Heart right ventricle (tissue), 16 donors: ENCODE measurements at regions not wholly inside any gene's neighbourhood (a gene's known extent, or its start where the extent isn't known, plus 50 kb on each side); places are given as distances from the start of the nearest gene placed in this dataset.

ENCODE experiments used
- ATAC-seq, 8 donors: fragments of 200-7000 bp; cut with Tn5 transposase; one replicate each; pipeline ENCODE4 v1.9.1; 2020; ENCODE audit warnings: mild to moderate bottlenecking in 8 of 8, moderate library complexity in 8 of 8, moderate number of reproducible peaks in 1 of 8
- DNase-seq, 2 donors: peaks; one replicate each; pipeline ENCODE4 v3.0.0-alpha.2; 2020
- H3K27ac ChIP-seq, 10 donors: fragments of 200-600 bp; sonication (generic) in 2 of 10; one replicate each; pipeline versions ENCODE4 v1.5.0 to v1.8.0; 2020 to 2022; ENCODE audit warnings: mild to moderate bottlenecking in 3 of 10
- H3K27me3 ChIP-seq, 7 donors: fragments of 200-600 bp; one replicate each; pipeline ENCODE4 v1.8.0; 2021 to 2022; ENCODE audit warnings: mild to moderate bottlenecking in 2 of 7
- H3K36me3 ChIP-seq, 9 donors: fragments of 200-600 bp; sonication (generic) in 1 of 9; one replicate each; pipeline versions ENCODE4 v1.5.0 to v1.8.0; 2020 to 2022; ENCODE audit warnings: mild to moderate bottlenecking in 2 of 9
- H3K4me1 ChIP-seq, 9 donors: fragments of 200-600 bp; sonication (generic) in 1 of 9; one replicate each; pipeline versions ENCODE4 v1.5.0 to v1.8.0; 2020 to 2022; ENCODE audit warnings: mild to moderate bottlenecking in 4 of 9
- H3K4me3 ChIP-seq, 10 donors: fragments of 200-600 bp; sonication (generic) in 2 of 10; one replicate each; pipeline versions ENCODE4 v1.5.0 to v1.8.0; 2020 to 2022; ENCODE audit warnings: mild to moderate bottlenecking in 7 of 10, moderate library complexity in 2 of 10
- H3K9me3 ChIP-seq, 11 donors: fragments of 200-600 bp in 10 of 11; sonication (generic) in 2 of 11; one replicate each; pipeline versions ENCODE4 v1.5.0 to v1.8.0; 2013 to 2022; ENCODE audit warnings: mild to moderate bottlenecking in 2 of 11, control low read depth in 1 of 11, moderate library complexity in 1 of 11
- CTCF ChIP-seq, 9 donors: fragments of 200-600 bp; sonication (generic) in 2 of 9; IDR thresholded peaks; one replicate each; pipeline versions ENCODE4 v1.5.0 to v1.8.0; 2021 to 2022; ENCODE audit warnings: antibody characterized with exemption in 9 of 9, mild to moderate bottlenecking in 5 of 9, moderate library complexity in 1 of 9
- WGBS, 2 donors: extraction: QIAGEN DNeasy Blood & Tissue Kit; methylation state at CpG; one replicate each; pipeline ENCODE4 v1.1.7; 2013; ENCODE audit warnings: inconsistent platforms in 1 of 2; 5-methylcytosine and 5-hydroxymethylcytosine counted together
- intact Hi-C, 10 donors: fragments of 100-400 bp; cut with DNase I; formaldehyde crosslinking; loops; one replicate each; pipeline versions ENCODE4 v1.11.1 to v1.14.2; 2022
- donor health status: Arrhythmogenic right ventricular cardiomyopathy.
- donor health status: ischemic (EF 13 %, LVEDD 7.1; RV severe dilation, severe dysfunction).
- donor health status: healthy with polysubstance abuse.
- donor health status: DM: no; HTN: yes; CAD: no.
- donor health status: DM: no; HTN: no; CAD: no.
- donor health status: ischemic (EF 25% LVEDD 6.9; RV normal size, moderate dysfunction).
- donor health status: ischemic (EF 25% LVEDD 5.7; RV mildly dilated, moderate dysfunction).
- donor health status: healthy.
- donor health status: DM: yes; HTN: yes; CAD: no.
- donor health status: Ischemic cardiomyopathy.
- donor health status: ischemic (EF 35%, LVEDD 5.7; RV mildly dilated, moderate dysfunction).
- donor health status: nonischemic (EF 11% LVEDD 7.7; RV severe dilation, severe dysfunction).
- donor health status: DM: yes; HTN: yes; CAD: no.
- donor health status: PGD.
- donor health status: ischemic (EF 29% LVEDD 5.4; RV normal size, mild dysfunction).
- donor health status: nonischemic (EF 23%, LVEDD 6.1; RV moderate dilation, normal function).

GRCh38 chr4:174135936-174136406, 147.5 kb downstream of the FBXO8 start:
- WGBS, 2 donors = 27 to 33% methylated on average over 12 of the region's 12 CpGs
- intact Hi-C loops = no loop called here
- Histone ChIP-seq H3K27me3 (no peaks in the 10 kb centered on the region), H3K4me3 (peak overlapping the region in 8 of 10 donors; percentile 8 to 47 (median 43)), H3K36me3 (no peaks in the 10 kb centered on the region), H3K9me3 (no peaks in the 10 kb centered on the region), H3K4me1 (no peaks in the 10 kb centered on the region), H3K27ac (peak overlapping the region in 1 of 10 donors; percentile 31)
- no peak for DNase-seq
- no peak for ATAC-seq
- no peak for TF ChIP-seq CTCF (IDR thresholded peaks at IDR 0.05)

DNA sequence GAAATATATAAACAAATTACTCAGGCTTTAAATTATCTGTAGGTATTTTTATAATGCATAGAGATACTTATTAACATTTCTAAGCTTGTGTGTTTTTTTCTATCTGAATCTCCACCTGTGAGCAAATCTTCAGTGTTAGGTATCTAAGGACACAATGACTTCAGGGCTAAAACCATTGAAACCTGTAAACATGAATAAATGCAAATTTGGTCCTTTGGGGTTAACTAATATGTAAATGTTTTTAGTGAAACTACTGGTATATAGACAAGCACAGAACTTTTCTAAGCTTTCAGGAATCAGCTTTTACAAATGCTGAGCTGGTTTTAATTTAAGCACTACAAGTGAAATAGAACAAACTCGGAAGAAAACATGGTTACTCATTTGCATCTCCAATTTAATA, 147.9 kb downstream of the FBXO8 start:
- intact Hi-C loops = no loop called here
- H3K4me1 ChIP-seq = no peaks in the 10 kb centered on the region
- H3K9me3 ChIP-seq = no peaks in the 10 kb centered on the region
- H3K27ac ChIP-seq = peak overlapping the region in 1 of 10 donors; percentile 31
- TF ChIP-seq CTCF (IDR thresholded peaks at IDR 0.05) = no peak
- DNase-seq (no peak), ATAC-seq (no peak)
- H3K36me3 ChIP-seq = no peaks in the 10 kb centered on the region
- WGBS, 2 donors = 49 to 58% methylated on average over 1 of the region's 1 CpG
- H3K27me3 ChIP-seq = no peaks in the 10 kb centered on the region
- H3K4me3 ChIP-seq = peak overlapping the region in 8 of 10 donors; percentile 8 to 47 (median 43)

GRCh38 chr4:174134361-174134760, 149.1 kb downstream of the FBXO8 start:
- Histone ChIP-seq H3K4me1 (no peaks in the 10 kb centered on the region), H3K27ac (no peak overlapping the region), H3K36me3 (no peaks in the 10 kb centered on the region), H3K4me3 (peak overlapping the region in 4 of 10 donors; percentile 6 to 23 (median 8)), H3K9me3 (no peaks in the 10 kb centered on the region), H3K27me3 (peaks cover 0 to 6% (median 0%) of the 10 kb centered on the region in 7 donors)
- ATAC-seq = peak in 1 of 8 donors; percentile 29
- 90% methylated on average over 2 of the region's 2 CpGs for WGBS, 2 donors
- TF ChIP-seq CTCF (IDR thresholded peaks at IDR 0.05) = no peak
- intact Hi-C loops = no loop called here
- no peak for DNase-seq

DNA sequence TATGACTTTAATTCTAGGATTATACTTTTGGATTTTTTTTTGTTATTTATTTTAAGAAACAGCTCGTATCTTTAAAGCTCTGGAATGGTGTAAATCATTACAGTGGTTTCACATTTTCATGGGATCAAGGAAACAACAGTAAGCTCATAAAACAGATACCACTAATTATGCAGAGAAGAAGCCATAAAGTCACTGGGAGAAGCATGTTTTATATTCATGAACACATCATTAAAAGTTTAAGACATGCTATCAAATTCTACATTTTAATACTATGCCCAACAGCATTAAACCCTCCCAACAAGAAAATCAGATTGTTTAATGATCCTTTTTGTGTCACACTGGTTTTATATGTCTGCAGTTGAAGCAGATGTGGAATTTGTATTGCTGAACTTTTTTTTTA, 149.9 kb downstream of the FBXO8 start:
- 51 to 53% methylated on average over 1 of the region's 1 CpG for WGBS, 2 donors
- intact Hi-C loops = no loop called here
- H3K36me3 ChIP-seq = no peaks in the 10 kb centered on the region
- H3K4me1 ChIP-seq = no peaks in the 10 kb centered on the region
- TF ChIP-seq CTCF (IDR thresholded peaks at IDR 0.05) = no peak
- no peaks in the 10 kb centered on the region for H3K9me3 ChIP-seq
- DNase-seq = no peak
- no peak for ATAC-seq
- H3K4me3 ChIP-seq = no peak overlapping the region
- H3K27me3 ChIP-seq = peaks cover 0 to 6% (median 0%) of the 10 kb centered on the region in 7 donors
- no peak overlapping the region for H3K27ac ChIP-seq
